ENCODE measurements at regions not wholly inside any gene's neighbourhood (a gene's known extent, or its start where the extent isn't known, plus 50 kb on each side); places are given as distances from the start of the nearest gene placed in this dataset.

DNA sequence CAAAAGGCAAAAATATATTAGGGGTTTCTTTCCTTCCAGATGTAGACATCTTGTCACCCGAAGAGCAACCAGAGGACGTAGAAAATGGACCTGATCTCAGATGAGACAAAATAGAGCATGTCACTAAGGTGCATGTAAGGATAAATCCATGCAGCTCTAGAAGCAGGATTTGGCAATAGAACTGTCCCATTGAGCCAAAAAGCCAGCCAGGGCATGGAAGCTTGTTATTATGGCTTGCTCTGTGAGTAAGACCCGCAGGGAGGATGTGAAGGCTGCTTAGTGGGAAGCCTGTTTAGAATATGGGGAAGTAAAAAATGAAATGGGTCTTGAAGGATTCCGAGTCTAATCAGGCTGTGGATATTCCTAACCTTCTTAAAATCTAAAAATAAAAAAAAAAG, 165.6 kb upstream of the MPDZ start:
- H3K4me3 ChIP-seq: no peak overlapping the region
- WGBS (ENCODE audit: missing lambda C conversion rate): 31% methylated on average over 4 of the region's 4 CpGs
- H3K4me1 ChIP-seq: no peaks in the 10 kb centered on the region
- no peak for TF ChIP-seq GATA3 (IDR thresholded peaks at IDR 0.05; ENCODE audit: borderline replicate concordance)
- no peak for TF ChIP-seq ESRRA (IDR thresholded peaks at IDR 0.05; ENCODE audit: borderline replicate concordance, low read length)
- TF ChIP-seq, protein P1, sequence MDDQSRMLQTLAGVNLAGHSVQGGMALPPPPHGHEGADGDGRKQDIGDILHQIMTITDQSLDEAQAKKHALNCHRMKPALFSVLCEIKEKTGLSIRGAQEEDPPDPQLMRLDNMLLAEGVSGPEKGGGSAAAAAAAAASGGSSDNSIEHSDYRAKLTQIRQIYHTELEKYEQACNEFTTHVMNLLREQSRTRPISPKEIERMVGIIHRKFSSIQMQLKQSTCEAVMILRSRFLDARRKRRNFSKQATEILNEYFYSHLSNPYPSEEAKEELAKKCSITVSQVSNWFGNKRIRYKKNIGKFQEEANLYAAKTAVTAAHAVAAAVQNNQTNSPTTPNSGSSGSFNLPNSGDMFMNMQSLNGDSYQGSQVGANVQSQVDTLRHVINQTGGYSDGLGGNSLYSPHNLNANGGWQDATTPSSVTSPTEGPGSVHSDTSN (IDR thresholded peaks at IDR 0.05): no peak
- no peak for TF ChIP-seq BHLHE40 (IDR thresholded peaks at IDR 0.05; ENCODE audit: low read depth, low read length)
- TF ChIP-seq RCOR1 (IDR thresholded peaks at IDR 0.05; ENCODE audit: low read depth, low read length): no peak
- TF ChIP-seq, protein P2, sequence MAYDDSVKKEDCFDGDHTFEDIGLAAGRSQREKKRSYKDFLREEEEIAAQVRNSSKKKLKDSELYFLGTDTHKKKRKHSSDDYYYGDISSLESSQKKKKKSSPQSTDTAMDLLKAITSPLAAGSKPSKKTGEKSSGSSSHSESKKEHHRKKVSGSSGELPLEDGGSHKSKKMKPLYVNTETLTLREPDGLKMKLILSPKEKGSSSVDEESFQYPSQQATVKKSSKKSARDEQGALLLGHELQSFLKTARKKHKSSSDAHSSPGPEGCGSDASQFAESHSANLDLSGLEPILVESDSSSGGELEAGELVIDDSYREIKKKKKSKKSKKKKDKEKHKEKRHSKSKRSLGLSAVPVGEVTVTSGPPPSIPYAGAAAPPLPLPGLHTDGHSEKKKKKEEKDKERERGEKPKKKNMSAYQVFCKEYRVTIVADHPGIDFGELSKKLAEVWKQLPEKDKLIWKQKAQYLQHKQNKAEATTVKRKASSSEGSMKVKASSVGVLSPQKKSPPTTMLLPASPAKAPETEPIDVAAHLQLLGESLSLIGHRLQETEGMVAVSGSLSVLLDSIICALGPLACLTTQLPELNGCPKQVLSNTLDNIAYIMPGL (CRISPR knock-in tag; IDR thresholded peaks at IDR 0.05; ENCODE audit: borderline replicate concordance): no peak
- TF ChIP-seq CBX2 (IDR thresholded peaks at IDR 0.05; ENCODE audit: borderline replicate concordance, low read depth): no peak
- no peak for TF ChIP-seq POLR2AphosphoS2 (conservative IDR thresholded peaks at IDR 0.05; ENCODE audit: low read length)
- TF ChIP-seq, protein P3, sequence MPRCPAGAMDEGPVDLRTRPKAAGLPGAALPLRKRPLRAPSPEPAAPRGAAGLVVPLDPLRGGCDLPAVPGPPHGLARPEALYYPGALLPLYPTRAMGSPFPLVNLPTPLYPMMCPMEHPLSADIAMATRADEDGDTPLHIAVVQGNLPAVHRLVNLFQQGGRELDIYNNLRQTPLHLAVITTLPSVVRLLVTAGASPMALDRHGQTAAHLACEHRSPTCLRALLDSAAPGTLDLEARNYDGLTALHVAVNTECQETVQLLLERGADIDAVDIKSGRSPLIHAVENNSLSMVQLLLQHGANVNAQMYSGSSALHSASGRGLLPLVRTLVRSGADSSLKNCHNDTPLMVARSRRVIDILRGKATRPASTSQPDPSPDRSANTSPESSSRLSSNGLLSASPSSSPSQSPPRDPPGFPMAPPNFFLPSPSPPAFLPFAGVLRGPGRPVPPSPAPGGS (IDR thresholded peaks at IDR 0.05): no peak
- TF ChIP-seq RARB (CRISPR knock-in tag; IDR thresholded peaks at IDR 0.05): no peak
- no peak for TF ChIP-seq ZSCAN20 (CRISPR knock-in tag; IDR thresholded peaks at IDR 0.05)
- TF ChIP-seq, protein P4, sequence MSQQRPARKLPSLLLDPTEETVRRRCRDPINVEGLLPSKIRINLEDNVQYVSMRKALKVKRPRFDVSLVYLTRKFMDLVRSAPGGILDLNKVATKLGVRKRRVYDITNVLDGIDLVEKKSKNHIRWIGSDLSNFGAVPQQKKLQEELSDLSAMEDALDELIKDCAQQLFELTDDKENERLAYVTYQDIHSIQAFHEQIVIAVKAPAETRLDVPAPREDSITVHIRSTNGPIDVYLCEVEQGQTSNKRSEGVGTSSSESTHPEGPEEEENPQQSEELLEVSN (IDR thresholded peaks at IDR 0.05; ENCODE audit: borderline replicate concordance, low read depth): no peak
- no peak for TF ChIP-seq RNF2 (IDR thresholded peaks at IDR 0.05; ENCODE audit: borderline replicate concordance, low read depth)
- TF ChIP-seq, protein P5, sequence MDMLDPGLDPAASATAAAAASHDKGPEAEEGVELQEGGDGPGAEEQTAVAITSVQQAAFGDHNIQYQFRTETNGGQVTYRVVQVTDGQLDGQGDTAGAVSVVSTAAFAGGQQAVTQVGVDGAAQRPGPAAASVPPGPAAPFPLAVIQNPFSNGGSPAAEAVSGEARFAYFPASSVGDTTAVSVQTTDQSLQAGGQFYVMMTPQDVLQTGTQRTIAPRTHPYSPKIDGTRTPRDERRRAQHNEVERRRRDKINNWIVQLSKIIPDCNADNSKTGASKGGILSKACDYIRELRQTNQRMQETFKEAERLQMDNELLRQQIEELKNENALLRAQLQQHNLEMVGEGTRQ (IDR thresholded peaks at IDR 0.05): no peak
- TF ChIP-seq HEYL (CRISPR knock-in tag; IDR thresholded peaks at IDR 0.05): no peak
- no peak for TF ChIP-seq PHF8 (IDR thresholded peaks at IDR 0.05; ENCODE audit: borderline replicate concordance, low read depth)
- TF ChIP-seq SMC3 (IDR thresholded peaks at IDR 0.05): no peak
- no peak for TF ChIP-seq KDM1A (IDR thresholded peaks at IDR 0.05; ENCODE audit: low read depth)
- TF ChIP-seq MAZ (IDR thresholded peaks at IDR 0.05; ENCODE audit: borderline replicate concordance, low read depth, low read length): no peak
- FAIRE-seq (no peak), DNase-seq (ENCODE audit: low read depth in 1 of 2, low spot score in 1 of 2) (no peak), ATAC-seq (no peak)
- no peak overlapping the region for H3K27ac ChIP-seq
- no peaks in the 10 kb centered on the region for H3K9me3 ChIP-seq
- ChIA-PET POLR2A (no interaction called here), CTCF (interaction anchor here (0.7 to 4.7 kb wide), 3 partner anchors 356 to 917 kb away, joined by 3 to 25 read pairs (median 3); no protein-coding TSS in a partner anchor)
- H3K4me2 ChIP-seq: no peak overlapping the region

DNA sequence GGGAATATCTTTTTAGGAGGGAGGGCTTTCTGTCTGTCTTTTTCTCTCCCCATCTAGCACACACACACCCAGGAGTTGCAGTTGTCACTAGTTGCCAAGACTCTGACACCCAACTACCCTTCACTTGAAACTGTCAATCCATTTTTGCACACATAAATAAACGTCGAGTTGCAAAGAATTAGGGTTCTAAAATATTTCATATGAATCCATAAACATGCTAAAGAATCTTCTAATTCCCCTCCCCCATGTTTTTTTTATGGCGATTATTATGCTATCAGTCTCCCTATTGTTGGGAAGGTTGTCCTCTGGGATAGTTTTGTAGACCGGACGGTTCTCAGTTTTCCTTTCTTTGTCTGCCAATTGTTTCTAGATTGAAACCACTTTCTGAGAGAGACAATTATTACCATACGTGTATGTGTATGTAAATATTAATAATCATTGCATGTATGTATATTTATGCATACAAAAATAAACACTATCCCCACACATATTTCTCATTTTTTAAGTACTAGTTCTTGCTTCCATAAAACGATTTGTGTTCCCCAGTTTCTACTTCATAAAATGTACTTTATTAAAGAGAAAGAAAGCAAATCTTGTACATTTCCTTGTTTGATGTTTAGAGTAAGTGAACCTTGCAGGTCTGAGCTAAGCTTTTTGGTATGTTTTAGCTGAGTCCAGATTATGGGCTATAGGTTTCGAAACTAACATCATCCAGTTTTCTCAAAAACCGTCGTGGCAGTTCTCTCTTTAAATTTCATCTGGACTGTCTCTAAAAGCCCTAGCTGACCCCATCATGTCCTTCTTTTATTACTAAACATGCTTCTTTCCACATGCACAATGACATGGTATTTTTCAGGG, 165.0 kb upstream of the MPDZ start:
- no peak for FAIRE-seq
- no peak overlapping the region for H3K4me2 ChIP-seq
- TF ChIP-seq NFE2L2 (conservative IDR thresholded peaks at IDR 0.05; ENCODE audit: low read length): no peak
- no peak for TF ChIP-seq BHLHE40 (IDR thresholded peaks at IDR 0.05; ENCODE audit: low read depth, low read length)
- TF ChIP-seq SMC3 (IDR thresholded peaks at IDR 0.05): no peak
- no peak for TF ChIP-seq FOSL2 (IDR thresholded peaks at IDR 0.05)
- TF ChIP-seq FOSL2 (CRISPR knock-in tag; IDR thresholded peaks at IDR 0.05): no peak
- TF ChIP-seq TP53 (CRISPR knock-in tag; IDR thresholded peaks at IDR 0.05): no peak
- TF ChIP-seq GATA3 (IDR thresholded peaks at IDR 0.05; ENCODE audit: borderline replicate concordance): no peak
- no peak for TF ChIP-seq RAD21 (conservative IDR thresholded peaks at IDR 0.05 in 1 of 2, IDR thresholded peaks at IDR 0.05 in 1 of 2)
- TF ChIP-seq NPAS2 (CRISPR knock-in tag; IDR thresholded peaks at IDR 0.05; ENCODE audit: borderline replicate concordance): no peak
- no peak for TF ChIP-seq POLR2A (IDR thresholded peaks at IDR 0.05; ENCODE audit: low read length)
- no peak for TF ChIP-seq FOXS1 (CRISPR knock-in tag; IDR thresholded peaks at IDR 0.05)
- no peak for ATAC-seq
- H3K27ac ChIP-seq: no peak overlapping the region
- DNase-seq (ENCODE audit: low read depth in 1 of 2, low spot score in 1 of 2): no peak
- ChIA-PET CTCF (interaction anchor here (1.6 kb wide), 1 partner anchor 355 kb away, joined by 3 read pairs; no protein-coding TSS in a partner anchor), POLR2A (no interaction called here)
- no peak overlapping the region for H3K4me3 ChIP-seq
- H3K9me3 ChIP-seq: no peaks in the 10 kb centered on the region
- H3K4me1 ChIP-seq: no peaks in the 10 kb centered on the region
- WGBS (ENCODE audit: missing lambda C conversion rate): 13% methylated on average over 10 of the region's 10 CpGs

Data from A549 (cell line).